ENCODE measurements at regions not wholly inside any gene's neighbourhood (a gene's known extent, or its start where the extent isn't known, plus 50 kb on each side); places are given as distances from the start of the nearest gene placed in this dataset.

DNA sequence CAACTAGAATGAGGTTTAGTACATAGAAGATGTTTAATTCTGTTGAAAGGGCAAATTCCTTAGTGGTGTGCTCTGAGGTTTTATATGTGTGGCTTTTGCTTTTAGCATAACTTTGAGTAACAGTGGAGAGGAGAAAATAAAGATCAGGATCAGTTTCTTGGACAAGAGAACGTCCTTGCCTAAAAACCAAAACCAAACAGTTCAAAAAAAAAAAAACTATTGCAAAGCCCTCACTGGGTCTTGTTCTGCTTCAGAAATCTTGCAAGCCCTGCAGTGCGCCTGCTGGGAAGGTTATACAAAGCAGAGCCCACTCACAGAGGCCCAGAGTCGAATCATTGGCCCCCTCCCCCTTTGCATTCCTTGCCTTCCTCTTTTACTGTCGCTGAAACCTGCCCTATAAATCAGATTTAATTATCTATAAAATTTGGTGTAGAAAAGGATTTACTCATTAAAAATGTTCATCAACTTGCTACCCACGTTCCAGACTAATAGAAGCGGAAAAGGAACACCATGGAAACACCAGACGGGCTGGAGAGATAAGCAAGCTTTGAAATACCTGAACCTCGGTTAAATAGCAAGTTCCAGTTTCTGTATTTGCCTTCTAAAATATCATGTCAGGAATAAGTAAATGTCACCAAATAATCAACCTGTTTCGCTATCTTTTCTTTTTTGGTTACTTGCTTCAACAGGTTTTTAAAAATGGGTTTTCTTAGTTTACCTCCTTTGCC lies 201.6 kb upstream of the PTBP2 start:
- H3K9me3 ChIP-seq (ENCODE audit: low read length) = no peaks in the 10 kb centered on the region
- no peak for FAIRE-seq
- H4K20me1 ChIP-seq (ENCODE audit: insufficient read depth, low read length) = no peaks in the 10 kb centered on the region
- BruUV-seq (replicated peaks) = no TSS peak
- 23% methylated on average over 9 of the region's 9 CpGs for WGBS (ENCODE audit: low lambda C conversion rate)
- H3K4me2 ChIP-seq (ENCODE audit: low read depth, low read length) = no peak overlapping the region
- no peaks in the 10 kb centered on the region for H3K79me2 ChIP-seq (ENCODE audit: insufficient read depth, low read length)
- H3K9ac ChIP-seq (ENCODE audit: insufficient read depth, low read depth, low read length) = no peak overlapping the region
- no peak overlapping the region for H3K4me3 ChIP-seq (replicated peaks in 1 of 3; ENCODE audit: insufficient read depth in 1 of 3, low read depth in 2 of 3, low read length in 3 of 3)
- ChIA-PET CTCF (ENCODE audit: low intra/inter-chr PET ratio, low total read pairs) (no interaction called here), POLR2A (no interaction called here)
- ATAC-seq = no peak
- H2AFZ ChIP-seq (ENCODE audit: low read length) = no peak overlapping the region
- H3K27me3 ChIP-seq (ENCODE audit: control insufficient read depth in 1 of 2, insufficient read depth in 2 of 2, low read length in 2 of 2) = no peaks in the 10 kb centered on the region
- no peak for TF ChIP-seq MTF2 (CRISPR knock-in tag; IDR thresholded peaks at IDR 0.05; ENCODE audit: borderline replicate concordance)
- TF ChIP-seq SP2 (CRISPR knock-in tag; IDR thresholded peaks at IDR 0.05) = no peak
- TF ChIP-seq BCL6 (CRISPR knock-in tag; IDR thresholded peaks at IDR 0.05) = no peak
- no peak for TF ChIP-seq ZNF501 (CRISPR knock-in tag; IDR thresholded peaks at IDR 0.05)
- no peak for TF ChIP-seq ZNF546 (CRISPR knock-in tag; conservative IDR thresholded peaks at IDR 0.05)
- no peak for TF ChIP-seq ZFP82 (CRISPR knock-in tag; IDR thresholded peaks at IDR 0.05; ENCODE audit: borderline replicate concordance)
- intact Hi-C loops (cut with micrococcal nuclease; ENCODE audit: unreplicated experiment) = no loop called here
- no peak for DNase-seq (ENCODE audit: low spot score)
- no peaks in the 10 kb centered on the region for H3K36me3 ChIP-seq (replicated peaks in 1 of 2; ENCODE audit: control insufficient read depth in 1 of 2, insufficient read depth in 2 of 2, low read length in 2 of 2)
- in situ Hi-C loops (cut with HindIII; ENCODE audit: extremely low pct_ligation_motif_present, low pct_unique_long_range_greater_than_20kb) = no loop called here
- no peaks in the 10 kb centered on the region for H3K4me1 ChIP-seq (ENCODE audit: insufficient read depth, low read length)
- H3K27ac ChIP-seq (ENCODE audit: extremely low read length, insufficient read depth, low read length) = no peak overlapping the region

DNA sequence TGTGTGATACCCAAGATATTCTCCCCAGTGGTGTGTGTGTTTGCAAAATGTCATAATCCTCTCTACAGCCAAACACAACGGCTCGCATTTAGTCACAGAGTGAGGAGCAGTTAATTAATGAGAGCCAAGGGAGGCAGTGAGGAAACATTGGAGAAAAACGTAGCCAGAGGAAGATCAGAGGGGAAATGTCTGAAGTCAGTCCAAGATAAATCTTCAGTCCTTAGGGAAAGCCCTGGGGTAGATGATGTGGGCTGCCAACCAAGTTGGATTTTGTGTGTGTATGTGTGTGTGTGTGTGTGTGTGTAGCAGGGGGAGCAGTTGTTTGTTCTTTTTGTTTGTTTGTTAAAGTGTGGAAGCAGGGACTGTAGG lies 201.0 kb upstream of the PTBP2 start:
- in situ Hi-C loops (cut with HindIII; ENCODE audit: extremely low pct_ligation_motif_present, low pct_unique_long_range_greater_than_20kb) = no loop called here
- H3K27ac ChIP-seq (ENCODE audit: extremely low read length, insufficient read depth, low read length) = no peak overlapping the region
- no peaks in the 10 kb centered on the region for H3K79me2 ChIP-seq (ENCODE audit: insufficient read depth, low read length)
- no peak for ATAC-seq
- H3K4me1 ChIP-seq (ENCODE audit: insufficient read depth, low read length) = no peaks in the 10 kb centered on the region
- no peaks in the 10 kb centered on the region for H3K27me3 ChIP-seq (ENCODE audit: control insufficient read depth in 1 of 2, insufficient read depth in 2 of 2, low read length in 2 of 2)
- H3K4me3 ChIP-seq (replicated peaks in 1 of 3; ENCODE audit: insufficient read depth in 1 of 3, low read depth in 2 of 3, low read length in 3 of 3) = no peak overlapping the region
- no peak overlapping the region for H3K4me2 ChIP-seq (ENCODE audit: low read depth, low read length)
- intact Hi-C loops (cut with micrococcal nuclease; ENCODE audit: unreplicated experiment) = no loop called here
- BruUV-seq (replicated peaks) = no TSS peak
- no peak for DNase-seq (ENCODE audit: low spot score)
- no peak overlapping the region for H3K9ac ChIP-seq (ENCODE audit: insufficient read depth, low read depth, low read length)
- WGBS (ENCODE audit: low lambda C conversion rate) = under 1% methylated on average over 3 of the region's 3 CpGs
- no peaks in the 10 kb centered on the region for H3K36me3 ChIP-seq (replicated peaks in 1 of 2; ENCODE audit: control insufficient read depth in 1 of 2, insufficient read depth in 2 of 2, low read length in 2 of 2)
- H2AFZ ChIP-seq (ENCODE audit: low read length) = no peak overlapping the region
- POLR2A ChIA-PET = no interaction called here
- no peak for FAIRE-seq
- no peaks in the 10 kb centered on the region for H4K20me1 ChIP-seq (ENCODE audit: insufficient read depth, low read length)
- TF ChIP-seq, protein P1, sequence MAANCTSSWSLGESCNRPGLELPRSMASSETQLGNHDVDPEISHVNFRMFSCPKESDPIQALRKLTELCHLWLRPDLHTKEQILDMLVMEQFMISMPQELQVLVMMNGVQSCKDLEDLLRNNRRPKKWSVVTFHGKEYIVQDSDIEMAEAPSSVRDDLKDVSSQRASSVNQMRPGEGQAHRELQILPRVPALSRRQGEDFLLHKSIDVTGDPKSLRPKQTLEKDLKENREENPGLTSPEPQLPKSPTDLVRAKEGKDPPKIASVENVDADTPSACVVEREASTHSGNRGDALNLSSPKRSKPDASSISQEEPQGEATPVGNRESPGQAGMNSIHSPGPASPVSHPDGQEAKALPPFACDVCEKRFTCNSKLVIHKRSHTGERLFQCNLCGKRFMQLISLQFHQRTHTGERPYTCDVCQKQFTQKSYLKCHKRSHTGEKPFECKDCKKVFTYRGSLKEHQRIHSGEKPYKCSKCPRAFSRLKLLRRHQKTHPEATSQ (CRISPR knock-in tag; IDR thresholded peaks at IDR 0.05; ENCODE audit: borderline replicate concordance) = no peak
- TF ChIP-seq TRIM24 (CRISPR knock-in tag; IDR thresholded peaks at IDR 0.05) (no peak), NR1H2 (CRISPR knock-in tag; IDR thresholded peaks at IDR 0.05; ENCODE audit: borderline replicate concordance, low read depth) (no peak), ZNF101 (CRISPR knock-in tag; IDR thresholded peaks at IDR 0.05; ENCODE audit: borderline replicate concordance, low read depth) (no peak), RAD51 (IDR thresholded peaks at IDR 0.05; ENCODE audit: borderline replicate concordance) (no peak)
- TF ChIP-seq, protein P2, sequence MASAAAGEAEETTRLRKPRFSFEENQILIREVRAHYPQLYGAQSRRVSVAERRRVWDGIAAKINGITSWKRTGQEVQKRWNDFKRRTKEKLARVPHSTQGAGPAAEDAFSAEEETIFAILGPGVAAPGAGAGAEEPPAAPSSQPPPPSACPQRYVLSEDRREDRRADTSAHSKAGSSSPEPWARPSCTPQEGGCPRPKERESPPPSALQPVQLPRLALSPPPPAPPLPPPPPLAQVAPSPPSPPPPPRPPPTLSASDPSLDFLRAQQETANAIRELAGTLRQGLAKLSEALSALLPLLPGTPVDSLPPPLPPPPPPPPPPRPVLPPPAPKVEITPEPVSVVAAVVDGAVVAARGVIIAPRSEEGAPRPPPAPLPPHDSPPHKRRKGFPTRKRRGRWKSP (CRISPR knock-in tag; IDR thresholded peaks at IDR 0.05) = no peak
- CTCF ChIA-PET (ENCODE audit: low intra/inter-chr PET ratio, low total read pairs) = no interaction called here
- no peaks in the 10 kb centered on the region for H3K9me3 ChIP-seq (ENCODE audit: low read length)
